Tibial artery (tissue), 4 donors: ENCODE measurements at regions not wholly inside any gene's neighbourhood (a gene's known extent, or its start where the extent isn't known, plus 50 kb on each side); places are given as distances from the start of the nearest gene placed in this dataset.

Experiments used
- DNase-seq, 2 donors: peaks; one replicate each; pipeline ENCODE4 v3.0.0-alpha.2; 2019
- H3K27ac ChIP-seq, 2 donors: fragments of 200-600 bp; sonication (generic) in 1 of 2; 1 replicate in 1 of 2; 2 replicates in 1 of 2; pipeline ENCODE4 v1.5.1; 2018 to 2019; ENCODE audit warnings: mild to moderate bottlenecking in 1 of 2
- H3K27me3 ChIP-seq, 2 donors: fragments of 200-600 bp; sonication (generic) in 1 of 2; one replicate each; pipeline versions ENCODE4 v1.5.1 to v1.6.0; 2016 to 2019
- H3K36me3 ChIP-seq, 3 donors: fragments of 200-600 bp; sonication (generic) in 2 of 3; one replicate each; pipeline ENCODE4 v1.5.1; 2016 to 2019; ENCODE audit warnings: mild to moderate bottlenecking in 2 of 3
- H3K4me1 ChIP-seq, 4 donors: fragments of 200-600 bp; sonication (generic) in 2 of 4; 1 replicate in 3 of 4; 2 replicates in 1 of 4; pipeline ENCODE4 v1.5.1; 2016 to 2019
- H3K4me3 ChIP-seq, 2 donors: fragments of 200-600 bp; sonication (generic) in 1 of 2; 1 replicate in 1 of 2; 2 replicates in 1 of 2; pipeline ENCODE4 v1.5.1; 2018 to 2019; ENCODE audit warnings: mild to moderate bottlenecking in 2 of 2
- H3K9me3 ChIP-seq, 3 donors: fragments of 200-600 bp; sonication (generic) in 1 of 3; one replicate each; pipeline ENCODE4 v1.5.1; 2016 to 2019
- CTCF ChIP-seq, 2 experiments: fragments of 200-600 bp in 1 of 2; fragments of 450-650 bp in 1 of 2; IDR thresholded peaks; one replicate each; pipeline ENCODE4 v1.5.1; 2017 to 2019; ENCODE audit warnings: antibody characterized with exemption in 2 of 2, mild to moderate bottlenecking in 1 of 2, moderate library complexity in 1 of 2
- intact Hi-C: fragments of 100-400 bp; cut with DNase I; formaldehyde crosslinking; loops from one replicate; pipeline ENCODE4 v1.15.0; 2023; ENCODE audit warnings: low total_unique reads

DNA sequence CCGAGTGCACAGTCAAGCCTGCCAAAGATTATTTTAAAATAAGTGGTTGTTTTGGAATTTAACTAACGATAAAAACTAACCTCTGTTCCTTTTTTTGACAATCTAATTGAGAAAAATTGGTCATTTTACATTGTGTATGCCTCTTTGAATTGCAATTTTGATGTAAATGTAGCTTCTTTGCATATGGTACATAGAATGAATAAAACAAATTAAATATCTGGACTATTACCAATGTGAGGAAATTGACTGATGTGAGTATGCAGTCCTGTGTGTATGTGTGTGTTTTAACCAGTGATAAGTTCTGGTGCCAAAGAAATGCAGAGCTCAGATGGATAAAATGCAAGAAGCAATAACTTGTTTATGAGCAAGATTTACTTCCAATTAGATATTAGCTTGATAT is 281.3 kb upstream of the ZP4 start:
- H3K27ac ChIP-seq: no peak overlapping the region
- no peak for DNase-seq
- no peaks in the 10 kb centered on the region for H3K27me3 ChIP-seq
- H3K4me1 ChIP-seq: no peaks in the 10 kb centered on the region
- intact Hi-C loops: no loop called here
- no peaks in the 10 kb centered on the region for H3K9me3 ChIP-seq
- no peak overlapping the region for H3K4me3 ChIP-seq
- no peak for TF ChIP-seq CTCF (IDR thresholded peaks at IDR 0.05)
- H3K36me3 ChIP-seq: no peaks in the 10 kb centered on the region

- no peak for TF ChIP-seq CTCF (IDR thresholded peaks at IDR 0.05)
- Histone ChIP-seq H3K4me1 (no peaks in the 10 kb centered on the region), H3K27me3 (no peaks in the 10 kb centered on the region), H3K9me3 (no peaks in the 10 kb centered on the region), H3K27ac (no peak overlapping the region), H3K4me3 (no peak overlapping the region), H3K36me3 (no peaks in the 10 kb centered on the region)
- intact Hi-C loops: no loop called here
- DNase-seq: no peak
Observed at GRCh38 chr1:238161955-238162354, 271.2 kb upstream of the ZP4 start.

DNA sequence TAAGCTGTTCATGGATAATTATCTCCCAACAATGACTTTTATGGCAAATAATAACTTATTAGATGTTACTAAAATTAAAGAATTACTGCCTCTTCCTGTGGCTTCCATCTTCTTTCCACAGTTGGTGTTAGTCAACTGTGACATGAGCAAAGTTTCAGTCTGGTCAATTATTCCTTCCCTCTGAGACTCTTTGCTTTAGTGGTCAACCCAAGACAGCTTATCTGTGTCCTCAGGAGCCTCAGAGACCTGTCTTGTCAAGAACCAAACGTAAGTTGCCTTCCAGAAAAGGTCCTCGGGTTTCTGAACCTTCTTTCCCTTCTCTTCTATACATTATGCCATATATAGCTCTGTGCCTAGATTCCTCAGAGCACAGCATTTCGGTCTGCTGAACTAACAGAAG is 263.2 kb upstream of the ZP4 start:
- Histone ChIP-seq H3K36me3 (no peaks in the 10 kb centered on the region), H3K27ac (no peak overlapping the region), H3K4me1 (no peaks in the 10 kb centered on the region), H3K4me3 (no peak overlapping the region), H3K9me3 (no peaks in the 10 kb centered on the region), H3K27me3 (no peaks in the 10 kb centered on the region)
- intact Hi-C loops: no loop called here
- no peak for DNase-seq
- no peak for TF ChIP-seq CTCF (IDR thresholded peaks at IDR 0.05)

GRCh38 chr1:238153253-238153652 is 262.5 kb upstream of the ZP4 start:
- Histone ChIP-seq H3K9me3 (no peaks in the 10 kb centered on the region), H3K36me3 (no peaks in the 10 kb centered on the region), H3K27ac (no peak overlapping the region), H3K4me1 (no peaks in the 10 kb centered on the region), H3K4me3 (no peak overlapping the region), H3K27me3 (no peaks in the 10 kb centered on the region)
- intact Hi-C loops: no loop called here
- no peak for DNase-seq
- no peak for TF ChIP-seq CTCF (IDR thresholded peaks at IDR 0.05)

GRCh38 chr1:238152119-238152518 is 261.4 kb upstream of the ZP4 start:
- H3K4me1 ChIP-seq: no peaks in the 10 kb centered on the region
- H3K9me3 ChIP-seq: no peaks in the 10 kb centered on the region
- no peak overlapping the region for H3K4me3 ChIP-seq
- no peak for TF ChIP-seq CTCF (IDR thresholded peaks at IDR 0.05)
- no peak for DNase-seq
- no peaks in the 10 kb centered on the region for H3K36me3 ChIP-seq
- no peak overlapping the region for H3K27ac ChIP-seq
- intact Hi-C loops: no loop called here
- no peaks in the 10 kb centered on the region for H3K27me3 ChIP-seq

- no peaks in the 10 kb centered on the region for H3K9me3 ChIP-seq
- no peaks in the 10 kb centered on the region for H3K27me3 ChIP-seq
- H3K27ac ChIP-seq: no peak overlapping the region
- intact Hi-C loops: no loop called here
- DNase-seq: no peak
- no peaks in the 10 kb centered on the region for H3K4me1 ChIP-seq
- no peak for TF ChIP-seq CTCF (IDR thresholded peaks at IDR 0.05)
- H3K4me3 ChIP-seq: no peak overlapping the region
- H3K36me3 ChIP-seq: no peaks in the 10 kb centered on the region
Observed at GRCh38 chr1:238143038-238143437, 252.3 kb upstream of the ZP4 start.
